Osteoblast (primary cell): ENCODE measurements at regions not wholly inside any gene's neighbourhood (a gene's known extent, or its start where the extent isn't known, plus 50 kb on each side); places are given as distances from the start of the nearest gene placed in this dataset.
"Not testable (repeated sequence)": the region's sequence is repeated elsewhere in the genome, so short reads cannot be mapped to it uniquely, and the experiment has no call there.

Source experiments
- DNase-seq: peaks from one replicate; pipeline ENCODE4 v3.0.0; 2011; ENCODE audit warnings: low spot score, mixed read lengths; ENCODE audit not compliant: insufficient read length; ENCODE audit errors: missing footprints
- H2AFZ ChIP-seq: 2 replicates; pipeline ENCODE4 v1.6.0; 2011; ENCODE audit warnings: mild to moderate bottlenecking, low read length
- H3K27ac ChIP-seq: 2 replicates; pipeline ENCODE4 v1.5.1; 2011; ENCODE audit warnings: mild to moderate bottlenecking, low read depth, low read length, moderate library complexity
- H3K27me3 ChIP-seq: 2 replicates; pipeline ENCODE4 v1.6.0; 2012; ENCODE audit warnings: mild to moderate bottlenecking, control low read depth, inconsistent platforms, low read length, moderate library complexity; ENCODE audit not compliant: insufficient read depth
- H3K36me3 ChIP-seq: 2 replicates; pipeline ENCODE4 v1.5.1; 2011; ENCODE audit warnings: mild to moderate bottlenecking, low read length, control low read depth, moderate library complexity; ENCODE audit not compliant: insufficient read depth
- H3K4me1 ChIP-seq: 2 replicates; pipeline ENCODE4 v1.5.1; 2011; ENCODE audit warnings: mild to moderate bottlenecking, low read length, control low read depth, moderate library complexity; ENCODE audit not compliant: insufficient read depth
- H3K4me2 ChIP-seq: 2 replicates; pipeline ENCODE4 v1.6.0; 2011; ENCODE audit warnings: mild to moderate bottlenecking, low read length; ENCODE audit not compliant: insufficient read depth
- H3K4me3 ChIP-seq: fragments of 200-600 bp; sonication (generic); 3 replicates; pipeline ENCODE4 v1.5.1; 2012; ENCODE audit warnings: mild to moderate bottlenecking, low read length, inconsistent platforms; ENCODE audit not compliant: insufficient read depth
- H3K79me2 ChIP-seq: 2 replicates; pipeline ENCODE4 v1.6.0; 2012; ENCODE audit warnings: mild to moderate bottlenecking, low read length, control low read depth, inconsistent platforms; ENCODE audit not compliant: insufficient read depth
- H3K9me3 ChIP-seq: 2 replicates; pipeline ENCODE4 v1.5.1; 2011; ENCODE audit warnings: low read depth, low read length, control low read depth
- H4K20me1 ChIP-seq: 2 replicates; pipeline ENCODE4 v1.6.0; 2012; ENCODE audit warnings: mild to moderate bottlenecking, low read length, control low read depth; ENCODE audit not compliant: insufficient read depth
- CTCF ChIP-seq: IDR thresholded peaks from 2 replicates; pipeline ENCODE4 v1.5.1; 2011; ENCODE audit warnings: mild to moderate bottlenecking, low read depth, low read length, moderate library complexity; ENCODE audit errors: extremely low read depth

DNA sequence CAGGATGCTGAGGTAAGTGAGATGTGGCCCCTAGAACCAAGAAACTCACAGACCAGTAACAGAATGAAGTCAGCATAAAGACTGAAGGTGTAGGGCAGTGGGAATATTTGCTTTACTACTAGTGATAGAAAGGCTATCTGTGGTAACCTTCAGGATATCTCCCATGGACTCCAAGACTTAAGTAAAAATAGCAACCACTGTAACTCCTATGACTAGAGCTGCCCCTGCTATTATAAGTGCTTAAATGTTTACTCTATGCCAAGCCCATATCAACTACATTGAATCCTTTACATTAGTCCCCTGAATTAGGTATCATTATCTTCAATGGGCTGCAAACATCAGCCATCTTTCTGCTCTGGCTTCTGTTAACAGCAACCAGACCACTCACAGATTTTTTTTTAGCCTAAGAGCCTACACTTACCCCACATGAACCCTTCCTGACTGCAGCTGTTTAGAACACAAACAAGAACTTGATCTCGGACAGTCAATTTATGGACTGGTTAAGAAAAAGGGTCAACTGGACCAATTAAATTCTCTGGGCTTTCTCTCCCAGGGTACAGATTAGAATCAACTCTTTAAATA lies 335.1 kb upstream of the API5 start:
- Histone ChIP-seq H3K27me3 (no peaks in the 10 kb centered on the region), H4K20me1 (no peaks in the 10 kb centered on the region), H3K4me3 (no peak overlapping the region), H3K27ac (no peak overlapping the region), H2AFZ (no peak overlapping the region), H3K9me3 (no peaks in the 10 kb centered on the region), H3K4me1 (no peaks in the 10 kb centered on the region), H3K79me2 (no peaks in the 10 kb centered on the region), H3K4me2 (no peak overlapping the region), H3K36me3 (no peaks in the 10 kb centered on the region)
- no peak for DNase-seq
- no peak for TF ChIP-seq CTCF

- H3K4me1 ChIP-seq, result no peaks in the 10 kb centered on the region
- no peak for TF ChIP-seq CTCF
- no peaks in the 10 kb centered on the region for H3K9me3 ChIP-seq
- no peaks in the 10 kb centered on the region for H3K27me3 ChIP-seq
- no peaks in the 10 kb centered on the region for H3K36me3 ChIP-seq
- H3K4me2 ChIP-seq, result no peak overlapping the region
- no peaks in the 10 kb centered on the region for H4K20me1 ChIP-seq
- H3K27ac ChIP-seq, result no peak overlapping the region
- H2AFZ ChIP-seq, result no peak overlapping the region
- H3K4me3 ChIP-seq, result no peak overlapping the region
- no peak for DNase-seq
- H3K79me2 ChIP-seq, result no peaks in the 10 kb centered on the region
Measured at GRCh38 chr11:42992594-42992993, 319.2 kb upstream of the API5 start.

GRCh38 chr11:42996421-42997307 lies 315.1 kb upstream of the API5 start:
- no peak overlapping the region for H2AFZ ChIP-seq
- no peaks in the 10 kb centered on the region for H3K27me3 ChIP-seq

DNA sequence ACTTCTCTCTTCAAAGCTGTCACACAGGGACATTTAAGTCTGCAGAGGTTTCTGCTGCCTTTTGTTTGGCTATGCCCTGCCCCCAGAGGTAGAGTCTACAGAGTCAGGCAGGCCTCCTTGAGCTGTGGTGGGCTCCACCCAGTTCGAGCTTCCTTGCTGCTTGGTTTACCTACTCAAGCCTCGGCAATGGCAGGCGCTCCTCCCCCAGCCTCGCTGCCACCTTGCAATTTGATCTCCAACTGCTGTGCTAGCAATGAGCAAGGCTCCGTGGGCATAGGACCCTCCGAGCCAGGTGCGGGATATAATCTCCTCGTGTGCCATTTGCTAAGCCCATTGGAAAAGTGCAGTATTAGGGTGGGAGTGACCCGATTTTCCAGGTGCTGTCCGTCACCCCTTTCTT lies 306.9 kb upstream of the API5 start:
- H4K20me1 ChIP-seq, H3K4me1 ChIP-seq, H3K4me3 ChIP-seq, H2AFZ ChIP-seq, H3K4me2 ChIP-seq, H3K79me2 ChIP-seq, H3K27me3 ChIP-seq, DNase-seq, H3K36me3 ChIP-seq, H3K27ac ChIP-seq, H3K9me3 ChIP-seq: not testable (repeated sequence)

More at GRCh38 chr11:42996421-42997307, 315.1 kb upstream of the API5 start:
- Histone ChIP-seq H4K20me1 (no peaks in the 10 kb centered on the region), H3K9me3 (no peaks in the 10 kb centered on the region), H3K79me2 (no peaks in the 10 kb centered on the region), H3K27ac (no peak overlapping the region), H3K4me1 (no peaks in the 10 kb centered on the region), H3K4me2 (no peak overlapping the region), H3K4me3 (no peak overlapping the region), H3K36me3 (no peaks in the 10 kb centered on the region)
- TF ChIP-seq CTCF, result no peak
- no peak for DNase-seq
